T follicular helper cell (primary cell): ENCODE measurements at regions not wholly inside any gene's neighbourhood (a gene's known extent, or its start where the extent isn't known, plus 50 kb on each side); places are given as distances from the start of the nearest gene placed in this dataset.
"Not testable (repeated sequence)": the region's sequence is repeated elsewhere in the genome, so short reads cannot be mapped to it uniquely, and the experiment has no call there.

Experiments used
- DNase-seq: peaks from one replicate; pipeline ENCODE4 v3.0.0-alpha.2; 2020; ENCODE audit warnings: low read depth

GRCh38 chr12:116430911-116431565 lies 128.1 kb upstream of the MAP1LC3B2 start:
- DNase-seq, result no peak

DNA sequence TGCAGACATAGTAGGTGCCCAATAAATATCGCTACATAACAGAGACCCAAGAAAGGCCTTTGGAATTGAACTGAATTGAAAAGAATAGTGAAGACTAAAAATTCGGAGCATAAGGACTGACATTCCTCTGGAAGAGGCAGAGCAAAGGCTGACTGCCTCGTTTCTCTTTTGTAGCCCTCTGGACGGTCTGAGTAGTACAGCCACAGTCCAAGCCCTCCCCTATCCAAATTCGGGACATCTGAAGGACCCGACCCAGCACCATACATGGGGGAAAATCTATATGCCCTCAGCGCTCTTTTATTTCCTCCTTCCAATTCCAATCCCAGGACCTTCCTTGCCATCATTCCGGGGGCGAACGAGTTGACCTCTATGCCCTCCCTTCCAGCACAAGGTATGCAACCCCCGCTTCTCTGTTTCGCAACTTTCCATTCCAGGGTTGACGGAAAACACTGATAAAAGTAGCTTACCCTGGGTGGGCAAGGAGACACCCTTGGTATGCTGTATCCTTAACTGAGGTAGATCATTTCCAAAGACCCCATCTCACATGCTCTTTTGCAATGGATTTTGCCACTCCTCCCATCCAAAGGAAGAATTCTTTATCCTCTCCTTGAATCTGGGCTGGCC lies 127.4 kb upstream of the MAP1LC3B2 start:
- no peak for DNase-seq

- DNase-seq, result no peak
Measured at GRCh38 chr12:116432314-116432750, 126.8 kb upstream of the MAP1LC3B2 start.

DNA sequence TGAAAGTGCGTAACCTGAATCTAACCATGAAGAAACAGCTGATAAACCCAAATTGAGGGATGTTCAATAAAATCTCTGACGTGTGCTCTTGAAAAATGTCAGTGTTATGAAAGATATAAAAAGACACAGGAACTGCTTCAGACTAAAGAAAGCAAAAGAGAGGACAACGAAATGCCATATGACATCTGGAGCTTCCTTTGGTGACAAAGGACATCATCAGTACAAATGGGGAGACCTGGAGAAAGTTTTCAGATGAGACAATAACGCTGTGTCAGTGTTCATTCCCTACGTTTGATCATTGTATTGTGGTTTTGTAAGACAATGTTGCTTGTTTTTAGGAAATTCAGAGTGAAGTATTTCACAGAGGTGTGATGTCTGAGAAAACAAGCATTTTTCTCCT lies 125.9 kb upstream of the MAP1LC3B2 start:
- no peak for DNase-seq

- DNase-seq, result no peak
Measured at GRCh38 chr12:116434155-116435011, 124.8 kb upstream of the MAP1LC3B2 start.

DNA sequence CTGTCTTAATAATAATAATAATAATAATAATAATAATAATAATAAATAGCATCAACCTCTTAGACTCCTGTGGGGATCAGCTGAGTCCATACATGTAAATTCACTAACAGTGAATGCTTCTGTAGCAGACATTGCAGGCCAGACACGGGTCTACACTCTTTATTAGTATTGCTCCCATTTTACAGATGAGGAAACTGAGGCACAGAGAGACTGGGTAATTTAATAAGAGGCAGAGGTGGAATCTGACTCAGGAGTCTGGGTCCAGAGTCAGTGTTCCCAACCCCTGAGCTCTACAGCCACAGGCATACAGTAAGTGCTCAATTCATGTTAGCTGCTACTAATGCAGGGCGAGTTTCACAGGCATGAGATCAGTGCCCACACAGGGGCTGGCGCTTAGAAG lies 123.2 kb upstream of the MAP1LC3B2 start:
- no peak for DNase-seq

- DNase-seq, result no peak
Measured at GRCh38 chr12:116436561-116437249, 122.5 kb upstream of the MAP1LC3B2 start.

GRCh38 chr12:116441292-116441691 lies 117.9 kb upstream of the MAP1LC3B2 start:
- DNase-seq, result no peak

DNA sequence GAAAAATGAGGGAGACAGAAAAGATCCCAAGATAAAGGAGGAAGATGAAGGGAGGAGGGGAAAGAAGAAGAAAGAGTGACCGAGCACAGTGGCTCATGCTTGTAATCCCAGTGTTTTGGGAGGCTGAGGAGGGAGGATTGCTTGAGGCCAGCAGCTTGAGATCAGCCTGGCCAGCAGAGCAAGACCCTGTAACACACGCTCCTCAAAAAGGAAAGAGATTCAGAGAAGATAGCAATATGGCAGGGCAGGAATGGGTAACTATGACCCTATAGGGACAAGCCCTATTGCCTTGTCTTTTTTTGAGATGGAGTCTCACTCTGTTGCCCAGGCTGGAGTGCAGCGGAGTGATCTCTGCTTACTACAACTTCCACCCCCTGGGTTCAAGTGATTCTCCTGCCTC lies 116.9 kb upstream of the MAP1LC3B2 start:
- DNase-seq, result no peak

- no peak for DNase-seq
Measured at GRCh38 chr12:116442946-116443345, 116.2 kb upstream of the MAP1LC3B2 start.

DNA sequence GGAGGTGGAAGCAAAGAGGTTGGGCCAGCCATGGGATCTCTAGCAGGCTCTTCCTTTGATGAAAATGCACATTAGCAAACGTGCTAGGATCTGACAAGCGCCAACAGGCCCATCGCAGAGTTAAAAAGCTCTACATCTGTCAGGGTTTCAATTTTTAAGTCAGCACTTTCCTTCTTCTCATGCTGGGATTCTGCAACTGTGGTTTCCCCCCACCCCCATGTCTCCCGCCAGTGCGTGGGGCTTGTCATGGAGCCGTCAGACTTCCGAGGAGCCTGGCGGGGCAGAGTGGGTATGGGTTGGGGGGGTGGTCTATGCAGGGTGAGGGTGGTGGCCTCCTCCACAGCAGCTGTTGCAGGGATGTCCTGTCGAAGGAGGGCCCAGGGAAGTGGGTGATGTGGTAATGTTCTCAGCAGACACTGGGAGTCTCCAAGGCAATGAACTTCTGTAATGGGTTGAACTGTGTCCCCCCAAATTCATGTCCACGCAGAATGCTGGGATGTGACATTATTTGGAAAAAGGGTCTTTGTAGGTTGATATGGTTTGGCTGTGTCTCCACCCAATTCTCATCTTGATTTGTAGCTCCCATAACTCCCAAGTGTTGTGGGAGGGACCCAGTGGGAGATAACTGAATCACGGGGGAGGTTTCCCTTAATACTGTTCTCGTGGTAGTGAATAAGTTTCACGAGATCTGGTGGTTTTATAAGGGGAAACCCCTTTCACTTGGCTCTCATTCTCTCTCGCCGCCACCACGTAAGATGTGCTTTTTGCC lies 115.2 kb upstream of the MAP1LC3B2 start:
- no peak for DNase-seq

- no peak for DNase-seq
Measured at GRCh38 chr12:116444590-116444943, 114.6 kb upstream of the MAP1LC3B2 start.

- DNase-seq, result no peak
Measured at GRCh38 chr12:116448165-116448739, 110.9 kb upstream of the MAP1LC3B2 start.

DNA sequence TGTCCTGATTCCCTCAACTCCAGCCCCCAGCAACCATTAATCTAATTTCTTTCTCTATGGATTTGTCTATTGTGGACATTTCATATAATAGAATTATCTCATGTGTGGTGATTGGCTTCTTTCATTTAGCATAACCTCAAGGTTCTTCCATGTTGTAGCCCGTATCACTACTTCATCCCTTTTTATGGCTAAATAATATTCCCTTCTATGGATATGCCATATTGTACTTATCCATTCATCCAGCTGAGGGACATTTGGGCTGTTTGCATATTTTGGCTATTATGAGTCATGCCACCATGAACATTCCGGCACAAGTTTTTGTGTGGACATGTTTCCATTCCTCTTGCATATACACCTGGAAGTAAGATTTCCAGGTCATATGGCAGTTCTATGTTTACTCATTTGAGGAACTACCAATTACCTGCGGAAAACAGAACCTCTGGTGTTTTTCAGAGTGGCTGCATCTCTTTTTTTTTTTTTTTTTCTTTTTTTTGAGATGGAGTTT lies 108.7 kb upstream of the MAP1LC3B2 start:
- no peak for DNase-seq

GRCh38 chr12:116452975-116453374 lies 106.2 kb upstream of the MAP1LC3B2 start:
- not testable (repeated sequence) for DNase-seq

- no peak for DNase-seq
Measured at GRCh38 chr12:116453631-116454030, 105.5 kb upstream of the MAP1LC3B2 start.

DNA sequence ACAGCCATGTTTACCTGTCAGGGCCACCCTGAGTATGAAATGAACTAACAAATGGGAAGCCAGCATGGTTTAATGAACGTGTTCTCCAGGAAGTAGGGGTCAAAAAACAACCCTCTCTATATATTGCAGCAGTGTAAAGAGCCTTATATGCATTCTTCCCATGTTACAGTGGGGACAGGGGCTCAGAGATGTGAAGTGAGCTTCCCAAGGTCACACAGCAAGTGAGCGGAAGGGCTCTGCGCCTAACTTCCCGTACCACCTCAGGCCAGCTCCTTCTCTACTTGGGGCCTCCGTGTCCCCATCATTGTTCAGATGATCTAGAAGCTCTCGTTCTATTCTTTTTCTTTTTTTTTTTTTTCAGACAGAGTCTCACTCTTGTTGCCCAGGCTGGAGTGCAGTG lies 105.1 kb upstream of the MAP1LC3B2 start:
- DNase-seq, result no peak

GRCh38 chr12:116454950-116455447 lies 104.2 kb upstream of the MAP1LC3B2 start:
- no peak for DNase-seq

GRCh38 chr12:116455540-116456329 lies 103.4 kb upstream of the MAP1LC3B2 start:
- no peak for DNase-seq
